Parathyroid adenoma (tissue), 2 donors: ENCODE measurements at regions not wholly inside any gene's neighbourhood (a gene's known extent, or its start where the extent isn't known, plus 50 kb on each side); places are given as distances from the start of the nearest gene placed in this dataset.

ENCODE experiments used
- H2AFZ ChIP-seq: fragments of 300-600 bp; sonication (generic); one replicate; pipeline ENCODE4 v1.7.0; 2017; ENCODE audit warnings: antibody characterized with exemption, mild to moderate bottlenecking
- H3K27ac ChIP-seq: fragments of 300-600 bp; sonication (generic); one replicate; pipeline ENCODE4 v1.7.0; 2017
- H3K27me3 ChIP-seq: fragments of 300-600 bp; sonication (generic); one replicate; pipeline ENCODE4 v1.7.0; 2017; ENCODE audit warnings: low read length; ENCODE audit not compliant: control insufficient read depth, insufficient read depth
- H3K36me3 ChIP-seq: fragments of 300-600 bp; sonication (generic); one replicate; pipeline ENCODE4 v1.7.0; 2017; ENCODE audit warnings: low read length; ENCODE audit not compliant: control insufficient read depth, insufficient read depth
- H3K4me1 ChIP-seq: fragments of 300-600 bp; sonication (generic); one replicate; pipeline ENCODE4 v1.7.0; 2017; ENCODE audit warnings: control low read depth
- H3K4me2 ChIP-seq: fragments of 300-600 bp; sonication (generic); one replicate; pipeline ENCODE4 v1.7.0; 2017; ENCODE audit warnings: low read length
- H3K4me3 ChIP-seq: fragments of 300-600 bp; sonication (generic); one replicate; pipeline ENCODE4 v1.7.0; 2017; ENCODE audit warnings: low read depth, low read length
- H3K79me2 ChIP-seq: fragments of 300-600 bp; sonication (generic); one replicate; pipeline ENCODE4 v1.7.0; 2017; ENCODE audit warnings: control low read depth
- H3K9ac ChIP-seq: fragments of 300-600 bp; sonication (generic); one replicate; pipeline ENCODE4 v1.7.0; 2017; ENCODE audit warnings: mild to moderate bottlenecking
- H3K9me3 ChIP-seq: fragments of 300-600 bp; sonication (generic); one replicate; pipeline ENCODE4 v1.7.0; 2017; ENCODE audit warnings: low read length; ENCODE audit not compliant: control insufficient read depth
- TF ChIP-seq, protein P1 (sequence below): fragments of 300-600 bp; sonication (generic); IDR thresholded peaks from one replicate; pipeline ENCODE4 v1.7.0; 2017; ENCODE audit warnings: antibody characterized with exemption, mild to moderate bottlenecking
- donor health status: primary hyperparathyroidism.

DNA sequence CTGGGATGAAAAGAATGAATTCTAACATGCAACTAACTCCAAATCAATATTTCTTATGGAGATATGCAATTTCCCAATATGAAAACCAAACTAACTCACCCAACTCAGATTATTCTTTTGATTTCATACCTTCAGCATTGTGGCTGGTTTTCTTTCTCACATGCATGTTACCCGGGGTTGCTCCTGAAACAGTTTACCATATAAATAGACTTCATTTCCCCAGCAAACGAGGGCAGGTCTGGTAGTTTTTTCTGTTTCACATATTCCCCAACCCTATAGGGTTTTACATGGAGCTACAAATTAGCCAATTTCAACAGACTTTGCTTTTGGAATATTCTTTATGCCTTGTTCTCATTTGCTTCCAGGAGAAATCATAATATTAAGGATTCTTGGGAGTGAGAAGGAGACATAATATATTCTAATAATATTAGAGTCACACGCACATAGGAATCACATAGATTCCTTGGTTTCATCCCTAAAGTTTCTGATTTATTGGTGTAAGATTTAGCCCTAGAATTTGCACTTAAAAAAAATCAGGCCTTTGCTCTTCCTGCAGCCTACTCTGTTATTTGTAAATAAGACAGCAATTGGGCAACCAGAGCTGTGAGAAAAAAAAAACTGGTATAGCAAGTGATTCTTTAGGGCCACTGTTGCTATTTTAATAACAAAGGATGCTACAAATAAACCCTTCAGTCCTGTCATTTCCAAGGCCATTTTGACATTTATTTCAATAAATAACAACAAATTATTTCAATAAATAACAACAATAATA is 60.3 kb upstream of the FAM20A start:
- TF ChIP-seq, protein P1, sequence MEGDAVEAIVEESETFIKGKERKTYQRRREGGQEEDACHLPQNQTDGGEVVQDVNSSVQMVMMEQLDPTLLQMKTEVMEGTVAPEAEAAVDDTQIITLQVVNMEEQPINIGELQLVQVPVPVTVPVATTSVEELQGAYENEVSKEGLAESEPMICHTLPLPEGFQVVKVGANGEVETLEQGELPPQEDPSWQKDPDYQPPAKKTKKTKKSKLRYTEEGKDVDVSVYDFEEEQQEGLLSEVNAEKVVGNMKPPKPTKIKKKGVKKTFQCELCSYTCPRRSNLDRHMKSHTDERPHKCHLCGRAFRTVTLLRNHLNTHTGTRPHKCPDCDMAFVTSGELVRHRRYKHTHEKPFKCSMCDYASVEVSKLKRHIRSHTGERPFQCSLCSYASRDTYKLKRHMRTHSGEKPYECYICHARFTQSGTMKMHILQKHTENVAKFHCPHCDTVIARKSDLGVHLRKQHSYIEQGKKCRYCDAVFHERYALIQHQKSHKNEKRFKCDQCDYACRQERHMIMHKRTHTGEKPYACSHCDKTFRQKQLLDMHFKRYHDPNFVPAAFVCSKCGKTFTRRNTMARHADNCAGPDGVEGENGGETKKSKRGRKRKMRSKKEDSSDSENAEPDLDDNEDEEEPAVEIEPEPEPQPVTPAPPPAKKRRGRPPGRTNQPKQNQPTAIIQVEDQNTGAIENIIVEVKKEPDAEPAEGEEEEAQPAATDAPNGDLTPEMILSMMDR = no peak
- no peaks in the 10 kb centered on the region for H3K4me1 ChIP-seq
- no peaks in the 10 kb centered on the region for H3K9me3 ChIP-seq
- H3K36me3 ChIP-seq = no peaks in the 10 kb centered on the region
- no peaks in the 10 kb centered on the region for H3K79me2 ChIP-seq
- H3K4me3 ChIP-seq = no peak overlapping the region
- no peak overlapping the region for H3K27ac ChIP-seq
- no peak overlapping the region for H2AFZ ChIP-seq
- H3K27me3 ChIP-seq = no peaks in the 10 kb centered on the region
- no peak overlapping the region for H3K4me2 ChIP-seq
- H3K9ac ChIP-seq = no peak overlapping the region

DNA sequence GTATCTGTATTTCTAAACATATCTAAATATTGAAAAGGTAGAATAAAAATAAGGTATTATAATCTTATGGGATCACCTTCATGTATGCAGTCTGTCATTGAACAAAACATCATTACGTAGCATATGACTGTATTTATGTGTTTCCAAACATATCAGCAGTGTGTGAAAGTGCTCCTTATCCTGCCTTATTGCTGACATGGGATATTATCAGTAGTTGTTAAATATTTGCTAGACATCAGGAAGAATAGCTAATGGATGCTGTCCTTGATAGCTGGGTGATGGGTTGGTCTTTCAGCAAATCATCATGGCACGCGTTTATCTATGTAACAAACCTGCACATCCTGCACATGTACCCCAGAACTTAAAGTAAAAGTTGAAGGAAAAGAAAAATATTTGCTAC is 59.1 kb upstream of the FAM20A start:
- Histone ChIP-seq H3K4me3 (no peak overlapping the region), H2AFZ (no peak overlapping the region), H3K4me1 (no peaks in the 10 kb centered on the region), H3K27me3 (no peaks in the 10 kb centered on the region), H3K4me2 (no peak overlapping the region), H3K36me3 (no peaks in the 10 kb centered on the region), H3K27ac (no peak overlapping the region), H3K9me3 (no peaks in the 10 kb centered on the region), H3K9ac (no peak overlapping the region), H3K79me2 (no peaks in the 10 kb centered on the region)
- TF ChIP-seq, protein P1 = no peak

DNA sequence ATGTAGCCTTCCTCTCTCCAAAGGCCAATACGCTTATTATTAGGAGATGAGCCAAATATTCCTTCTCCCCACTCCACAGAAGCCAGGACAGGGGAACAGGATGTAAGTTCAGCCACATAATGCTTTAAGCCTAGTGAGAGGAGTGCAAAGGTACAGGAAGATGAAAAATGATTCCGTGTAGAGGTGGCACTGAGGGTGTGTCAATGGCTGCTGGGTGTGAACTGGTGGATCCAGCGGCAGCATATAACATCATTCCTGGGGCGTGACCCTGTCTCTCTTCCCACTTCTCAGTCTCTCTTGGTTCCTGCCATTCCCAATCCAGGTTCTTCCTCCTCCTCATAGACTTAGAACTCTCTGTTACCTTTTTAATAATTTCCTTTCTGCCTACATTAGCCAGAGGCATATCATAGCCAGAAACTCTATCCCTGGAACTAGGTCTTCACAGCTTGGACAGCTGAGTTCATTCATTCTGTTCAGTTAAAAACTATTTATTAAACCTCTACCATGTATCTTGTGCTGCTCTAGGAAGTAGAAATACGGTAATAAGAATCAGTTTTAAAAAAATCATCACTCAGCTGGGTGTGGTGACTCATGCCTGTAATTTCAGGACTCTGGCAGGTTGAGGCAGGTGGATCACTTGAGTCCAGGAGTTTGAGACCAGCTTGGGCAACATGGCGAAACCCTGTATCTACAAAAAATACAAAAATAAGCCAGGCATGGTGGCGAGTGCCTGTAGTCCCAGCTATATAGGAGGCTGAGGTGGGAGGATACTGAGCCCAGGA is 58.0 kb upstream of the FAM20A start:
- H3K79me2 ChIP-seq = no peaks in the 10 kb centered on the region
- H3K36me3 ChIP-seq = no peaks in the 10 kb centered on the region
- H3K4me3 ChIP-seq = no peak overlapping the region
- H3K9ac ChIP-seq = no peak overlapping the region
- no peak overlapping the region for H3K4me2 ChIP-seq
- no peaks in the 10 kb centered on the region for H3K4me1 ChIP-seq
- no peak overlapping the region for H2AFZ ChIP-seq
- TF ChIP-seq, protein P1 = no peak
- H3K9me3 ChIP-seq = no peaks in the 10 kb centered on the region
- no peaks in the 10 kb centered on the region for H3K27me3 ChIP-seq
- no peak overlapping the region for H3K27ac ChIP-seq

DNA sequence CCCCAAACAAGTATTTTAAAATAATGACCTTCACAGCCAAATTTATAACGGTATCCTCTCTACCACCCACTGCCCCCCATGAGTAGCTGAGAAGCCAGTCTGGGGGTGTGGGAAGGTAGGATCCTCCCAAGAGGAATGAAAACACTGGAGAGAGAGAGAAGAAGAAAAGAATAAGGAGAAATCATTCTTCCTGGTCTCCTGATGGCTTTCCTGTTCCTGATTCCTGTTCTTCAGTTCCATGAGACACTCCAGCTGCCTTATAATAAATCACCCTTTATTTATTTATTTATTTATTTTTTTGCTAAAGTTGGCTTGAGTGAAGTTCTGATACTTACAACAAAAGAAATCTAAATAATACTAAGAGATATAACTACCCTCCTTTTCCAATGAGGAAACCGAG is 56.4 kb upstream of the FAM20A start:
- Histone ChIP-seq H3K27ac (no peak overlapping the region), H3K36me3 (no peaks in the 10 kb centered on the region), H3K9ac (no peak overlapping the region), H3K4me2 (no peak overlapping the region), H3K79me2 (no peaks in the 10 kb centered on the region), H3K9me3 (no peaks in the 10 kb centered on the region), H3K4me1 (no peaks in the 10 kb centered on the region), H3K4me3 (no peak overlapping the region), H2AFZ (no peak overlapping the region), H3K27me3 (no peaks in the 10 kb centered on the region)
- TF ChIP-seq, protein P1 = no peak
